K562 (cell line): ENCODE measurements at regions not wholly inside any gene's neighbourhood (a gene's known extent, or its start where the extent isn't known, plus 50 kb on each side); places are given as distances from the start of the nearest gene placed in this dataset.

Experiments
- ATAC-seq: fragments of 200-7000 bp; cut with Tn5 transposase; 3 replicates; pipeline ENCODE4 v1.9.1; 2020; ENCODE audit warnings: moderate library complexity
- BruUV-seq: library from RNA; stranded (reverse); fragments of 400-500 nt; replicated peaks from 2 replicates; lab custom pipeline; 2021; lab: Mats Ljungman, UMichigan
- CTCF ChIA-PET: fragments of 300-600 bp; formaldehyde crosslinking; extraction: SDS; loops from one replicate; lab custom pipeline; 2021; ENCODE audit warnings: low intra/inter-chr PET ratio; lab: Yijun Ruan, JAX
- POLR2A ChIA-PET: fragments of 300-600, 350-650 bp; sonication (Branson Sonifier 250); formaldehyde crosslinking; extraction: SDS; loops from one replicate; lab custom pipeline; 2021; ENCODE audit warnings: antibody characterized with exemption, inconsistent platforms; lab: Yijun Ruan, JAX
- DNase-seq, 4 experiments: peaks; one replicate each; pipeline versions ENCODE4 v3.0.0 to v3.0.0-alpha.2; 2011 to 2018; ENCODE audit warnings: low spot score in 3 of 4, mixed read lengths in 3 of 4; ENCODE audit errors: extremely low read depth in 1 of 4
- FAIRE-seq: peaks from 2 replicates; lab custom pipeline; 2011; peaks lifted over from hg19 to GRCh38; lab: Jason Lieb, UNC
- H2AFZ ChIP-seq: 2 replicates; pipeline ENCODE4 v1.6.0; 2011; ENCODE audit warnings: low read depth, low read length, control low read depth, inconsistent platforms
- H3K27ac ChIP-seq: fragments of 200-600 bp; 3 replicates; pipeline ENCODE4 v1.8.0; 2011; ENCODE audit warnings: low read depth, mild to moderate bottlenecking, control low read depth, inconsistent platforms, low read length, moderate library complexity, mixed read lengths; ENCODE audit errors: extremely low read depth
- H3K27me3 ChIP-seq, 2 experiments: fragments of 300-600 bp in 1 of 2; 2 replicates in 1 of 2; 3 replicates in 1 of 2; pipeline versions ENCODE4 v1.6.0 to v1.8.0; 2011; ENCODE audit warnings: inconsistent platforms in 2 of 2, low read length in 2 of 2, mild to moderate bottlenecking in 1 of 2, mixed read lengths in 1 of 2, moderate library complexity in 1 of 2; ENCODE audit not compliant: control insufficient read depth in 2 of 2, insufficient read depth in 2 of 2
- H3K36me3 ChIP-seq: fragments of 300-600 bp; 3 replicates; pipeline ENCODE4 v1.8.0; 2011; ENCODE audit warnings: mild to moderate bottlenecking, low read length, inconsistent platforms; ENCODE audit not compliant: control insufficient read depth, insufficient read depth
- H3K4me1 ChIP-seq, 2 experiments: fragments of 200-600 bp in 1 of 2; replicated peaks in 1 of 2; 2 replicates in 1 of 2; 3 replicates in 1 of 2; pipeline versions ENCODE4 v1.5.1 to v1.8.0; 2011; ENCODE audit warnings: inconsistent platforms in 2 of 2, low read length in 2 of 2, mild to moderate bottlenecking in 1 of 2, mixed read lengths in 1 of 2, moderate library complexity in 1 of 2; ENCODE audit not compliant: control insufficient read depth in 2 of 2, insufficient read depth in 2 of 2
- H3K4me2 ChIP-seq: 2 replicates; pipeline ENCODE4 v1.6.1; 2011; ENCODE audit warnings: low read length, control low read depth, inconsistent platforms, mixed read lengths; ENCODE audit not compliant: insufficient read depth
- H3K4me3 ChIP-seq: fragments of 200-600 bp; sonication (generic), shearing (Covaris generic); 2 replicates; pipeline ENCODE4 v1.5.1; 2016; ENCODE audit warnings: control low read depth, inconsistent platforms
- H3K79me2 ChIP-seq: fragments of 200-600 bp; 3 replicates; pipeline ENCODE4 v1.8.0; 2011; ENCODE audit warnings: low read length, inconsistent platforms; ENCODE audit not compliant: control insufficient read depth, insufficient read depth
- H3K9ac ChIP-seq, 2 experiments: 2 replicates each; pipeline versions ENCODE4 v1.6.0 to v1.6.1; 2011; ENCODE audit warnings: low read depth in 2 of 2, low read length in 2 of 2, control low read depth in 1 of 2, inconsistent platforms in 1 of 2, mild to moderate bottlenecking in 1 of 2, mixed read lengths in 1 of 2; ENCODE audit not compliant: insufficient read depth in 1 of 2
- H3K9me1 ChIP-seq: one replicate; pipeline ENCODE4 v1.6.0; 2011; ENCODE audit warnings: inconsistent platforms, mild to moderate bottlenecking, low read length, moderate library complexity; ENCODE audit not compliant: control insufficient read depth, insufficient read depth
- H3K9me3 ChIP-seq: replicated peaks from 2 replicates; pipeline ENCODE4 v1.5.1; 2011; ENCODE audit warnings: low read depth, low read length, inconsistent platforms; ENCODE audit not compliant: control insufficient read depth, insufficient read depth
- H4K20me1 ChIP-seq: replicated peaks from 2 replicates; pipeline ENCODE4 v1.6.1; 2011; ENCODE audit warnings: low read length, inconsistent platforms, mixed read lengths; ENCODE audit not compliant: control insufficient read depth, insufficient read depth
- GTF2F1 ChIP-seq: IDR thresholded peaks from 2 replicates; pipeline ENCODE4 v1.6.1; 2011; ENCODE audit warnings: low read depth, low read length, improper control_type of control experiment
- HDAC8 ChIP-seq: fragments of 450-650 bp; IDR thresholded peaks from 2 replicates; pipeline ENCODE4 v1.6.1; 2016; ENCODE audit warnings: mild to moderate bottlenecking, missing genetic modification characterization, moderate library complexity, missing compliant biosample characterization
- LARP7 ChIP-seq: fragments of 450-650 bp; IDR thresholded peaks from 2 replicates; pipeline ENCODE4 v1.6.1; 2016
- RHOXF2B ChIP-seq: fragments of 250-450 bp; sonication (Bioruptor Pico); conservative IDR thresholded peaks from 2 replicates; pipeline ENCODE4 v1.5.1; 2021
- SMARCA4 ChIP-seq: fragments of 450-650 bp; IDR thresholded peaks from 2 replicates; pipeline ENCODE4 v1.6.1; 2016
- SRSF7 ChIP-seq: fragments of 200-400 bp; formaldehyde crosslinking; optimal IDR thresholded peaks from 2 replicates; pipeline ENCODE3; 2017; ENCODE audit warnings: mild to moderate bottlenecking, low read depth, low read length
- TGIF2 ChIP-seq: sonication (generic); formaldehyde crosslinking; IDR thresholded peaks from 2 replicates; pipeline ENCODE4 v1.8.1; 2022; ENCODE audit warnings: mild to moderate bottlenecking, missing genetic modification reagents, moderate library complexity
- ZNF592 ChIP-seq: fragments of 450-650 bp; IDR thresholded peaks from 2 replicates; pipeline ENCODE4 v1.6.1; 2017; ENCODE audit warnings: antibody characterized with exemption, mild to moderate bottlenecking
- ZSCAN32 ChIP-seq: fragments of 450-650 bp; formaldehyde crosslinking; IDR thresholded peaks from 2 replicates; pipeline ENCODE4 v1.4.0; 2020; ENCODE audit warnings: mild to moderate bottlenecking, moderate library complexity
- WGBS: fragments of 100-300 bp; shearing (Covaris generic); methylation state at CpG from one replicate; pipeline ENCODE4 v1.1.6; 2016; ENCODE audit warnings: low coverage, mixed read lengths; ENCODE audit not compliant: insufficient coverage; ENCODE audit errors: missing lambda C conversion rate; 5-methylcytosine and 5-hydroxymethylcytosine counted together
- in situ Hi-C: fragments of 300-500 bp; cut with MboI; formaldehyde crosslinking; loops from 4 replicates; pipeline ENCODE4 v1.15.0; 2018; ENCODE audit warnings: inconsistent platforms, mixed read lengths
- intact Hi-C: fragments of 100-400 bp; cut with micrococcal nuclease; formaldehyde crosslinking; loops from 2 replicates; pipeline ENCODE4 v1.14.2; 2022
- TF ChIP-seq, protein P1 (sequence below): fragments of 450-650 bp; IDR thresholded peaks from 2 replicates; pipeline ENCODE4 v1.6.1; 2017; ENCODE audit warnings: mild to moderate bottlenecking, moderate library complexity

DNA sequence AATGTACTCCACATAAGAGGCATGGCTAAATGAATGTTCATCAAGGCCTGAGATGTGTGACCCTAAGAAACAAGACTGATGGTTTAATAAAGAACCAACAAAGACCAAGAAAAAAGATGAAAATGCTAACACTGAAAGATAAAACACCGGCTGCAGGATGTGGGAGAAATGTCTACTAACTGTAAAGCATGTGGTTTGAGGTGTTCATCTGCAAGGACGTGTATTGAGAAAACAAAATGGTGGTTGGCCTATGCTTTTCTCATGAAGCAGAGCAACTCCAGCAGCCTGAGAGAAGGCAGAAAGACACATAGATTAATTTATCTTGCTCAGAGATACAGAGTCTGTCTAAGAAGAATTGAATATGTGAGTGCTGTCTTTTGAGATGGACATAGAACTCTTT, 109.3 kb downstream of the KDR start:
- H4K20me1 ChIP-seq, result no peaks in the 10 kb centered on the region
- H3K27me3 ChIP-seq, result no peaks in the 10 kb centered on the region
- BruUV-seq, result no TSS peak
- H2AFZ ChIP-seq, result no peak overlapping the region
- no peaks in the 10 kb centered on the region for H3K9me1 ChIP-seq
- no peak overlapping the region for H3K27ac ChIP-seq
- POLR2A ChIA-PET, result no interaction called here
- H3K9me3 ChIP-seq, result no peaks in the 10 kb centered on the region
- DNase-seq (no peak), FAIRE-seq (no peak), ATAC-seq (no peak)
- H3K4me1 ChIP-seq, result no peaks in the 10 kb centered on the region
- intact Hi-C loops, result no loop called here
- no peak overlapping the region for H3K9ac ChIP-seq
- in situ Hi-C loops, result no loop called here
- WGBS, result 3% methylated on average over 2 of the region's 2 CpGs
- no peaks in the 10 kb centered on the region for H3K79me2 ChIP-seq
- H3K36me3 ChIP-seq, result no peaks in the 10 kb centered on the region
- no peak overlapping the region for H3K4me3 ChIP-seq
- no peak overlapping the region for H3K4me2 ChIP-seq
- CTCF ChIA-PET, result no interaction called here
- TF ChIP-seq TGIF2 (no peak), LARP7 (no peak), HDAC8 (tag) (no peak), RHOXF2B (CRISPR knock-in tag) (no peak), ZSCAN32 (no peak), SRSF7 (no peak), ZNF592 (no peak), SMARCA4 (no peak), GTF2F1 (no peak)
- TF ChIP-seq, protein P1, sequence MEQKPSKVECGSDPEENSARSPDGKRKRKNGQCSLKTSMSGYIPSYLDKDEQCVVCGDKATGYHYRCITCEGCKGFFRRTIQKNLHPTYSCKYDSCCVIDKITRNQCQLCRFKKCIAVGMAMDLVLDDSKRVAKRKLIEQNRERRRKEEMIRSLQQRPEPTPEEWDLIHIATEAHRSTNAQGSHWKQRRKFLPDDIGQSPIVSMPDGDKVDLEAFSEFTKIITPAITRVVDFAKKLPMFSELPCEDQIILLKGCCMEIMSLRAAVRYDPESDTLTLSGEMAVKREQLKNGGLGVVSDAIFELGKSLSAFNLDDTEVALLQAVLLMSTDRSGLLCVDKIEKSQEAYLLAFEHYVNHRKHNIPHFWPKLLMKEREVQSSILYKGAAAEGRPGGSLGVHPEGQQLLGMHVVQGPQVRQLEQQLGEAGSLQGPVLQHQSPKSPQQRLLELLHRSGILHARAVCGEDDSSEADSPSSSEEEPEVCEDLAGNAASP, result no peak
